Bone marrow (tissue), 2 donors: ENCODE measurements at regions not wholly inside any gene's neighbourhood (a gene's known extent, or its start where the extent isn't known, plus 50 kb on each side); places are given as distances from the start of the nearest gene placed in this dataset.

ENCODE experiments used
- DNase-seq, 2 donors: peaks; one replicate each; lab custom pipeline; 2025; lab: John Stamatoyannopoulos, UW

- DNase-seq, result no peak
These were observed 106.8 kb upstream of the JUN start for GRCh38 chr1:58890609-58891008.

DNA sequence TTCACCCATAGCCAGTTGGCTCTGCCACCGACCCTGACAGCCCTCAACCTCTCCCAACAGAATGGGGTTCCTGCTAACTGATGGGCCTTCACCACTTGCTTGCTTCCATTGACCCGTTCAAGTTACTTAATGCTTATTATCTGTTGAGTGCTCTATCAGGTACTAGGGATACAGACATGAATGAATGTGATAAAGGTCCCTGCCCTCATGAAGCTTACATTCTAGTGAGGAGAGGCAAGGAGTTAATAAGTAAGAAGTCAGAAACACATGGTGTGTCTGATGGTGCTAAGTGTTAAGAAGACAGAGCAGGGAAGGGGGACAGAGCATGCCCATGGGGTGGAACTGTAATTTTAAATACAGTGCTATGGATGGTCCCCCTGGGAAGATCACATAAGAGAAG, 107.5 kb upstream of the JUN start:
- no peak for DNase-seq

DNA sequence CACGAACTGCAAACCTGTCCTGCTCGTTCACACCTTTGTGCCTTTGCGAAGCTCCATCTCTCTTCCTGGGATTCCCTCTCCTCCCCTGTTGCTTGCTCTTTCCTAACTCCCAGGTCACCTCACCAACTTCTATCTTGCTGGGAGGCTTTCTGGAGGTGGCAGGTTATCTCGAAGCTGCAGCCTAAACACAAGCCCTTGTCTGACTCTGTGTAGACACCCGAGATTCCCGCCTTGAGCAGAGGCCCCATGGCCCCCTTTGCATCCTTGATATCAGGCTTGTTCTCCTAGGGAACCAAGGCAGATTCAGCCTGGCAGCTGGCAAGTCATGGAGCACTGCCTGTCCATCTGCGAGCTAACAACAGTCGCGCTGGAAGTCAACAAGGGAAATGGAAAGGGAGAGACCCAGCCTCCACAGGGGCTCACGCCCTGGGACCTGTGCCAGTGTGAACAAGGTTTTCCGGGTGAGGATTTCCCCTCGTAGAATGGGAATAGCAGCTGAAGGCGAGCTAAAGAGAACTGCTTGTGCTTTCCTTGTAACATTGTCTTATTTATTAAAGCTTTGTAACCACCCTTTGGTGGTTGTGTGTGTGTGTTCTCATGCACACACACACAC, 109.5 kb upstream of the JUN start:
- no peak for DNase-seq

DNA sequence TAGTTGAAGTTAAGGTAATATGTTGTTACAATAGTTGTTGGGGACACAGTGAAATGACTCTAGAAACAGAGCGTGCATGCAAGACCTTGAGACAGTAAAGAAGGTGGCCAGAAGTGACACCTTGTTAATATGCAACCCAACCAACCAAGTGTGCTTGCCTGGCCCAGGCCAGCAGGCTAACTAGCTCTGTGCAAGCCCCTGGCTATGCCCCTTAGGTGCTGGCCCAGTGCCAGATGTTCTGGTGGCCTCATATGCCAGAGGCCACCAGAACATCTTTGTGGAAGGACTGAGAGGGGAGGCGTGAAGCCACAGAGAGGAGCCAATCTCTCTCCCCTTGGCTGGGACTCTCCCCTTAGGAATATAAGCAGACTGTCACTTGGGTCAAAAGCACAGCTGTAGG, 111.2 kb upstream of the JUN start:
- no peak for DNase-seq

DNA sequence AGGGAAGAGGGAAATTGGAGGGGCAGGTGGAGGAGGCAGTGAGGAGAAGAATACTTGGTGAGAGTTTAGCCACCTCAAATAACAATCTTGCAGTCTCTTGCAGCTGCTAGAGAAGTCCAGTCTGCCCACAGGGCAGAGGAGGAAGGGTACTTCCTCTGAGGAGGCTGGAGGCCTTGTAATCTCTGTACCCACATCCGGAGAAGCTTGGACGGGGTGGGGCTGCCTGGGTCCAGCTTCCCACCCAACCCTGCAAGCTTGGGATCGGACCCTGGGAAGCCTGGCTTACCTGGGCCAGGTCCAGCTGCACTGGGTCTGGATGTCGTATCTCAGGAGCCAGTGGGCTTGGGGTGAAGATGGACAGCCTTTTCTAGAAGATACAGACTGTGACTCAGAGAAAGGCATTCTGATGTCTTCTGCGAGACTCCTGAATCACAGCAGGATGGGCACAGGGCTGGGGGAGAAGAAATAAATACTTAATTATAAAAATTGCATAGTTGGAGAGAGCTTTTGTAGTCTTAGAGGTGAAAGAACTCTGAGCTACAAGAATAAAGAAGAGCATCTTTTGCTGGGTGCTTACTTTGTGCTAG, 111.8 kb upstream of the JUN start:
- DNase-seq, result no peak

DNA sequence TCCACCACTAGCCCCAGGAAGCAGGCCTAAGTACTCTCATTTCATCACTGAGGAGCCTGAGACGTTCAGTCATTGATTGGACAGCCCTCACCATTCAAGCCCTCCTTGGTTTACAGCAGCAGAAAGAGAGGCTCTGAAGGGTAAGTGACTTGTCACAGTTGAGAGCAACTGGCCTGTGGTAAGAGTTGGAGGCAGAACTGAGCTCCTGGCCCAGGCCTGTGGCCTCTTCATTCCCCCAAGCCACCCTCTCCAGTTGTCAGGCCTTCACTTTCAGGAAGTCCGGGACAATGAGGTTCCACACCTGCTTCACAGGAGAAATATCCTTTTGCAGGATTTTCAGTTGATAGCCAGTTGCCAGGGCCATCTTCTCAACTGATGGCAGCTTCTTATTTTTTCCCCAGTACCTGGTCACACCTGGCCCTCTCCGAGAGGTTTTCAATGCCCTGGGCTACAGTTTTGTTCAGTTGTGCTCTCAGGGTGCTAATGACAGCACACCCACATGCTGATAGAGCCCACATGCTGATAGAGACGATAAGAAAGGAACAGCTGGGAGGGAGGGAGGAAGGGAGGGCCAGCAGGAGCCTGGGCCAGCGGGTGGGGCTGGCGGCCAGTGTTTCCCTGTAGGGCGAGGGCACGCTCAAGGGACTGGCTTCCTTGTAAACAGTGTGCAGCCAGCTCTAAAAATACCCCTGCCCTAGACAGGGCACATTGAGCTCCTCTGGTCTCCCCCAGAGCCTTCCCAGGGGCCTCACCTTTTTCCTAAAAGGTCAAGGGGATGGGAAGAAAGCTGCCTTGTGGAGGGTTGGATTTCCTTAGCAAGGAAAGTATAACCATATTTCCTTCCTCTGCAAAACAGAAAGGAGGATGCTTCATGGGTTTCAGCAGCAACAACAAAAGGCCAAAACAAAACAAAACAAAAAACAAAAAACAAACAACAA, 112.7 kb upstream of the JUN start:
- peak in 1 of 2 donors; percentile 23 for DNase-seq

GRCh38 chr1:58898739-58899586, 115.1 kb upstream of the JUN start:
- peak in 1 of 2 donors; percentile 69 for DNase-seq

DNA sequence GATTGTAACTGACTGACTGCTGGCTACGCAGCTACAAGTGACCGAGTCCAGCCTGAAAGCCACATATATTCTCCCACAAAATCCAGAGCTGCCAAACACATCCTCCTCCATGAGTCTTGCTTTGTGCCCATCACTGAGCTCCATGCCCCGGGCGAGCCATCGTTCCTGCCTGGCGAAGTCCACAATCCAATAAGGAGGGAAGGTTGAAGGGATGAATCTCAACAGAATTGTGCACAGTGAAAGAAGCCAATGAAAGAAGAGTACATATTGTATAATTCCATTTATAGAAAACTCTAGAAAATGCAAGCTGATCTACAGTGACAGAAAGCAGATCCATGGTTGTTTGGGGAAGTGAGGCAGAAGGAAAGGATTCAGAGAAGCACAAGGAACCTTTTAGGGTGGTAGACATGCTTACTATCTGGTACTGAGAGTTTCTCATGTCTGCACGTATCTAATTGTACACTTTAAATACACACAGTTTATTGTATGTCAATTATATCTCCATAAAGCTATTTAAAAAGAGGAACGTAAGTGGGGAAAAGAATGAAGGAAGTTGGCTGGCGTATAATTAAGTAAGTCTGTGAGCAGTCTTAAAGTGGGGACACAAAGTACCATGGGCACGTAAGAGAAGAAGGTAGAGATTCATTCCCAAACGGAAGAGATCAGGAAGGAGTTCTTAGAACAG, 115.9 kb upstream of the JUN start:
- DNase-seq, result peak in 1 of 2 donors; percentile 16

DNA sequence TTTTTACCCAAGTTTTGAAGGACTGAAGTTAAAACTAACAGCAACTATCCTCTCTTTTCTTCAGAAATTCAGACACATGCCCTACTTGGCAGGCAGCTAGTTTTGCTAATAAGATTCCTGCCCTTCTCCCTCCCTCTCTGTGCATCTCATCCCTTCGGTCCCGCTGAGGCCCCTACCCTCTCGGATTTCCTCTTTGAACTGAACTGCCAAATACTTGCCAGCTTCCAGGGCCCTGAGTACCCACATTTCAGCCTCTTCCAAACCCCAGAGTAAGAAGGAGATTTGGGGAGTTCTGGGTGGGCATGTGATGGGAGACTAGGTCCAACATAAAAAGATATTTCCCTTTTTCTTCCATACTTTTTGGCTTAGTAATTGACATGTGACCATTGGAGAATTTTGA, 116.5 kb upstream of the JUN start:
- DNase-seq, result no peak

DNA sequence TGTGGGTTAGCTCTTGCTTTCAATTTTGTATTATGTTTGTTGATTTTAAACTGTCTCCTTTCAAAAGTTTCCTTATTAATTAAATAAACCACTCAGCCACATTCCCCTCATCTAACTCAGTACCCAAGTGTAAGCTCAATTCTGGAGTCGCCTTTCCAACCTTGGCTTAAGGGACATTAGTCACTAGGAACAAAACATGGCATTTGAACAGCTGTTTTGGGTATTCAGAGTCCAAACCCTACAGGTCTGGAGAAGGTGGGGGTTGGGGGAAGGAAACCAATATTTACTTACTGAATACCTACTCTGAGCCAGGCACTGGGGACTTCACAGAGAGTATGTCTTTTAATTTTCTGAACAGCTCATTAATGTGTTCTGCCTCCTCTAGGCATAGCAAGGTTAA, 117.2 kb upstream of the JUN start:
- no peak for DNase-seq

- DNase-seq, result no peak
These were observed 119.1 kb upstream of the JUN start for GRCh38 chr1:58902830-58903513.

DNA sequence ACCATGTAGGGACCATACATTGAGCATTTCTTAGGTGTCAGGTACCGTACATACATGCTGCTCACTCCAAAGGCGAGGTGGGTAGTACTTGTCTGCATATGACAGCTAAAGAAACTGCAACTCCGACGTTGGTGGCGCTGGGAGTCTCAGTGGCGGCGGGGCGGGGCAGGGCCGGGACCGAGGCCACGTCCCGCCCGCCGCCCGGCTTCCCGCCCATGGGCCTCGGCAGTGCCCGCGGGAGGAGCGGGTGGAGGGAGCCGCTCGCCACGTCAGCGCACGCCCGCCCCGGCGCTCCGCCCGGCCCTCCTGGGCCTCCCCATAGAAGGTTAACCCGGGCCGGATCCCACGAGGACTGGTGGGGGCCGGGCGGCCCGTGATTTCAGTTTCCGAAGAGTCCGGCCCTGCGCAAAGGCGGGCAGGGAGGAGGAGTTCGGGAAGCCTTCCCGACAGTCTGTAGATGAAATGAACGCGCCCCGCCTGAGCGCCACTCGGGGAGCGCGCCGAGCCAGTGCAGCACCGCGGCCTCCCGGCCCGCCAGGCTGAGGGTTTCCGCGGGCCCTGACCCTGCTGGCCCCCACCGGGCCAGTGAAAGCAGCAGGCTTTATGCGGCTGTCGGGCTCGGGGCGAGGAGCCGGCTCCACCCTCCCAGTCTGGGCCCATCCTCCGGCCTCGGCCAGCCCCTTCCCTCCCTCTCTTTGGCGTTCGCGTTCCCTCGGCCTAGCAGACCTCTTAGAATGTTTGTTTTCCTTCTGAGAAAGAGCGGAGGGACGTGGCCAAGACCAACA, 119.9 kb upstream of the JUN start:
- peak; percentile 40 to 63 for DNase-seq

DNA sequence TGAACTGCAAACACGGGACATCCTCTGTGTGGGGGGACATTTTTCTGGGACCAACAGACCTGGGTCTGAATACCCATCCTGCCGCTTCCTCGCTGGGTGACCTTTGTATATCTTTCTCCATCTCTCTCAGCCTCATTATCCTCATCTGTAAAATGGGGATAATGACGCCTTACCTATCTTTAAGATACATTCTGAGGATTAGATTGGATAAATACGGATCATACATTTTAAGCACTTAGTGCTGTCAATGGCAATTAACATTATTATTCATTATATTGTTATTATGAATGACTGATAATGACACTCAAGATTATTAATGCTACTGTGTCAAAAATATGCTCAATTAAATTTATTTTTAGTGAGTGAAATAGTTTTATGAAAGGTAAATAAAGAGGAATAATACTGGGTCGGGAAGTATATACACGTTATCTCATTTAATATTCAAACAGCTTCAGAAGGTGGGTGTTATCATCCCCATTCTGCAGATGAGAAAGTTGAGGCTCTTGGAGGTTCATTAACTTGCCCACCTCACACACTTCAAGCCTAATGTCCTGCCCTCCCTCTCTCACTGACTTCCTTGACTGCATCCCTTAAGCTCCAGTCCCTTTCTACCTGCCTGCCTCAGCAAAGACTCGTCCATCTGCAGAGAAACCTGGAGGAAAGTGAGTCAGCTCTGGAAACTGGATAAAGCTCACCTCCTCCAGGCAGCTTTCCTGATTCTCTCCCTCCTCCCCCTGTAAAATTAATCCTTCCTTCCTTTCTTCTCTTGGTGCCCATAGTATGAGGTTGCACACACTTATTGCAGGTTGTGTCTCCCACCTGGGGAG, 120.7 kb upstream of the JUN start:
- no peak for DNase-seq

DNA sequence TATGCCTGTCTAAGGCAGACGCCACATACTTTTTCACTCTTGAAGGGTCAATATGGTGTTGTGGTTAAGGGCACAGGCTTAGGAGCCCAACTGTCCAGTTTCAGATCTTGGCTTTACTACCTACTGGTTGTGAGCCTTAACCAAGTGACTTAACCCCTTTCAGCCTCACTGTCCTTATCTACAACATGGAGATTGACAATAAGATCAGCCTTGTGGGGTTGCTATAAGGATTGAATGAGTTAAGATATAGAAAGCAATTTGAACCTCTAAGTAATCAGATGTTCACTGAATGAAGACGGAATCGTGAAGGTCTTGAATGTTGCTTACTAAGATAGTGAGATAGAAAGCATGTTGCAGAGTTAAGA, 121.3 kb upstream of the JUN start:
- DNase-seq, result no peak

DNA sequence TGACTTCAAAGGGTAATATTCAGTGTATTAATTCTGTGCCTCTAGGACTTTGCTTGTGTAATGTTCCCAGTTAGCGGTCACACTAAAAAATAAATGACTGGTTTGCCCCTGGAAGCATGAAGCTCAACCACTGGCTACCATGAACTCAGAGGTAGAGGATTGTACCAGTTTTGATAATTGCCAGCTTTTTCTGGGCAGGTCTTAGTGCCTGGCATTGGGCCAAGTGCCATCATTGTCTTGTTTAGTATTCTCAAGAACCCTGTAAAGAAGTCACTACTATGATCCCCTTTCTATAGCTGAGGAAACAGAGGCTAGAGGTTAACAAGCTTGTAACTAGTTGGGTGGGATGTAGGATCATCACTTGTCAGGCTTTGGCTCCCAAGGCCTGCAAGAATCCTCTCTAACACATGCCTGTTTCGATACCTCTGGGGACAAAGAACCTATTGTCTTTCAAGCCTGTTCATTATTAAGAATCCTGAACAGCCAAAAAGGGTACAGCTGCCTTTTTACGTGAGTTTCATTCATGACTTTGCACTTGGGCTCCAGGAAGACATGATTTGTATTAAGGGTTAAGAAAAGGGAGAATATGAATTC, 121.9 kb upstream of the JUN start:
- DNase-seq, result no peak

DNA sequence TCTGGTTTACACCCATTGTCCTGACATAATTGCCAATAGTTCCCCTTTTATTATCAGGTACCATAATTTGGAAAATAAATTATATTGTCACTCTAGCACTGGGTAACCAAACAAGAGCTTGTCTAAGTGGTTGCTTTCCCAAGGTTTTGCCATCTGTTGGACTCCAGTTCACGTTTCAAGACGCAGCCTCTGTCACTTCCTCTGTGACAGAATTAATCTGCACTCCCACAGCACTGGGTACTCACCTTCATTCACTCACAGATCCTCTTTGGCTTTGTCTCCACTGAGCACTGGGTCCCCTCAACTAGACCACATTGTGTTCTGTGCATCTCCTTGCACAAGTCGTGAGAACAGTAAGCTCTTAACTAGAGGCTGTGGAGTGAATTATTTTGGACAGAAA, 123.6 kb upstream of the JUN start:
- DNase-seq, result no peak

DNA sequence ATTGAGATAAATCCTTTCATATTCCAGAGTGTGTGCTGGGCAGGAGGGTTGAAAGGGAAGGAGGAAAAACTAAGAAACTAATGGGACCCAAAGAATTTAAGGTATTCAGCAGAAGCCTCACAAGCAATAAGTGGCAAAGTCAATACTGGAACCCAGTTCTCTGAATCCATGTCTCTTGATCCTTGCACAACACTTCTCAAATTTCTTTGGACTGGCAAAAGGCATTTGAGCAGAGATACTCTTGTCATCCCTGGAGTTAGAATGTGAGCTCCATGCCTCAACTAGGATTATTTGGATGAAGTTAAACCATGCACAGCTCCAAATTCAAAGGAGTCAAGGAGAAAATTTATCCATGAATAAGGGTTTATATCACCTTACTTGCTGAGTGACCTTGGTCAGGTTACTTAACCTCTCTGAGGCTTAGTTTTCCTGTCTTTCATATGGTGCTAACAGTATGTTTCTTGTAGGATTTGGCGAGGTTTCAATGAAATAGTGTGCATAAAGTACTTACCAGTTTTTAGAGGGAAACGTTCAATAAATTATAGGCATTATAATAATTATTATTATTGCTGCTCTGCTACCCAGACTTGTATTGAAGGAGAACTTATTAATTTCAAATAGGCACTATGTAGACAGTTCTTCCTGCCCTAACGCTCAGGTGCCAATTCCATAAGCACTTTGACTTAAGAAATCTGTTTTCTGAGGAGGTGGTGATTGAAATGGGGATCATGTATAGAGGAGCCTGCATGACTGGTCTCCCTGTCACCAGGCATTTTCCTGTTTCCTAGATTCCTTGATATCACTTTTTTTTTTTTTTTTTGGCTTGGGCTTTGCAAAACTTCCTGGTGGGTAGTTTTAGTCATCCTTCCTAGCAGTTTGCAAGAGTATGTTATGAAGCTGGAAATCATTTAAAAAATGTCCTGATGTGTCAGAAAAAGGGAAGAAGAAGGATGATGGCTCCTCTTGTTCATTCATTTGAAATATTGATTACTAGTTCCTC, 125.0 kb upstream of the JUN start:
- no peak for DNase-seq
